ENCODE measurements at regions not wholly inside any gene's neighbourhood (a gene's known extent, or its start where the extent isn't known, plus 50 kb on each side); places are given as distances from the start of the nearest gene placed in this dataset.

DNA sequence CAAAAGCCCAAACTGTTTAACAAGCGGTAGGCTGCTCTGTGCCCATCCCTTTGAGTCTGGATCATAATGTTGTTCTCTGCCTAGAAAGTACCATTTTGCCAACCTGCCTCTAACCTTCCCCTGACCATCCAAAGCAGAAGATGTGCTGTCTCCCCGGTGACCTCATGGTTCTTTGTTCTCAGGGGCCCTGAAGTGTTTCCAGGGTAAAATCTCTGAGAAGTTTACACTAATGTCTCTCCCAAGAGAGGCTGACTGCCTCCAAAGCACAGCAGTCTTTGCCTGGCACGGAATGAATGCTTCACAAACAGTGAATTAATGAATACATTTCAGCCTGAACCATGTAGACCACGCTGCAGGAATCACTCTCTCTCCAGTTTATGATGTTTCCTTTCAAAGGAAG is 523.8 kb upstream of the CELF2 start:
- Mint-ChIP-seq H3K27me3 (peaks cover 43% of the 10 kb centered on the region), H3K4me3 (no peak overlapping the region), H3K4me1 (no peaks in the 10 kb centered on the region), H3K36me3 (ENCODE audit: low read depth) (no peaks in the 10 kb centered on the region), H3K9me3 (no peaks in the 10 kb centered on the region), H3K27ac (no peak overlapping the region)
- no peak for ATAC-seq (replicated peaks)

DNA sequence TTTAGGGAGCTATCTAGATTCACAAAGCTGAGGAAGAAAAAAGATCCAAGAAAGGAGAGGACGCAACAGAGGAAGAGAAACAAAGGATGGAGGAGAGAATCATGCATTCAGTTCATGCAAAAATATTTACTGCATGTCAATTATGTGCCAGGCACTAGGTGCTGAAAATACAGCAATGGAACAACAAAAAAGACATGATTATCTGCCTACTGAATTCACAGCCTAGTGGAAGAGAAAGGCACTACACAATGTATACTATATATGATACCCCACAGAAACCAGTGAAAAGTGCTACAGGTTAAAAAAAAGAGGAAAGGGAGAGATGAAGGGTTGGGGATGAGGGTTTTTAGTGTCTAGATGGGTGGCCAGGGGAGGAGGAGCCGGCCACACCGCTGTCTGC is 520.4 kb upstream of the CELF2 start:
- Mint-ChIP-seq H3K4me1 (no peaks in the 10 kb centered on the region), H3K36me3 (ENCODE audit: low read depth) (no peaks in the 10 kb centered on the region)

DNA sequence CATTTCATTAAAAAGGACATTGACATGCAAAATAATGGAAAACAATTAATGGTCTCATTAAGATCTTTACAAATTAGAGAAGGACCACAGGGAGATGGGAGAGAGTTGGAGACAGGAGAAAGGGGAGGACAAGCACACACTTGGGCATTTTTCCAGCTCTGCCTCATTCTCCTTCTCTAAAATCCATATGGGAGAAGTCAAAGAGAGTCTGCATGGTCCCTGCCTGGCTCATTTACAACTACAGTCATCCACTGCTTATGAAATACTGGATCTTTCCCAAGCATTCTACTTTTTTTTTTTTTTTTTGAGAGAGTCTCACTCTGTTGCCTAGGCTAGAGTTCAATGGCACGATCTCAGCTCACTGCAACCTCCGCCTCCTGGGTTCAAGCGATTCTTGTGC is 518.9 kb upstream of the CELF2 start:
- peaks cover 5% of the 10 kb centered on the region for H3K9me3 Mint-ChIP-seq
- no peak for ATAC-seq (replicated peaks)
- no peak overlapping the region for H3K27ac Mint-ChIP-seq
- H3K27me3 Mint-ChIP-seq: peaks cover 19% of the 10 kb centered on the region
- H3K4me3 Mint-ChIP-seq: no peak overlapping the region
- H3K36me3 Mint-ChIP-seq (ENCODE audit: low read depth): no peaks in the 10 kb centered on the region
- no peaks in the 10 kb centered on the region for H3K4me1 Mint-ChIP-seq

More for the DNA sequence above, 520.4 kb upstream of the CELF2 start:
- Mint-ChIP-seq H3K9me3 (peaks cover 5% of the 10 kb centered on the region), H3K27ac (no peak overlapping the region), H3K27me3 (peaks cover 24% of the 10 kb centered on the region), H3K4me3 (no peak overlapping the region)
- no peak for ATAC-seq (replicated peaks)

DNA sequence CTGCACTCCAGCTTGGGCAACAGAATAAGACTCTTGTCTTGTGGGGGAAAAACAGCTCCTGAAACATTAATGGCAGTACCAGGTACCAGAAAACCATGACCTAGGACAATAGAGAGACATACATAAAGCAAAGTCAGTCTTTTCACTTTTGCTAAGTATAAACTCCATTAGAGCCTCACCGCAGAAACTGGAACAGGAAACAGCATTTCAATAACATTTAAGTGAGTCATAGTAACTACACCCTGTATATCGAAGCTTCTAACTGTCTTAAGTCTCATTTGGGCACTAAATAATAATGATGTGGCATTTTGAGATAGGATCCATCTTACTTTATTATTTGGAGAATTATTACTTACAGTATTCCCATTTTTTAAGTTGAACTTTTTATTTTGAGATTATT is 517.8 kb upstream of the CELF2 start:
- H3K27me3 Mint-ChIP-seq: peaks cover 19% of the 10 kb centered on the region
- H3K4me1 Mint-ChIP-seq: no peaks in the 10 kb centered on the region
- no peak overlapping the region for H3K4me3 Mint-ChIP-seq

DNA sequence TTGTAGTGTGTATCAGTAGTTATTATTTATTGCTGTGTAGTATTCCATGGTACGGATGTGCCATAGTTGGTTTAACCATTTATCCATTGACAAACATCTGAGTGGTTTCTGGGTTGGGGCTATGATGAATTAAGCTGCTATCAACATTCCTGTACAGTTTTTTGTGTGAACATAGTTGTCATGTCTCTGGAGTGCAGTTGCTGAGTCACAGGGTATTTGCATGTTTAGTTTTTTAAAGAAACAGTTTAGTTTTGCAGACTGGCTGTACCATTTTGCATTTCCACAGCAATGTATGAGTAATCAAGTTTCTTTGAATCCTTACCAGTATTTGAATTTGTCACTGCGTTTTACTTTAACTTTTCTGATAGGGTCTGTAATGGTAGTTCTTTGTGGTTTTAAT is 516.7 kb upstream of the CELF2 start:
- no peaks in the 10 kb centered on the region for H3K36me3 Mint-ChIP-seq (ENCODE audit: low read depth)
- no peaks in the 10 kb centered on the region for H3K4me1 Mint-ChIP-seq
- H3K27ac Mint-ChIP-seq: no peak overlapping the region
- H3K9me3 Mint-ChIP-seq: peaks cover 5% of the 10 kb centered on the region
- no peak overlapping the region for H3K4me3 Mint-ChIP-seq
- peak; percentile 72 for ATAC-seq (replicated peaks)
- peaks cover 23% of the 10 kb centered on the region for H3K27me3 Mint-ChIP-seq

More for the DNA sequence above, 517.8 kb upstream of the CELF2 start:
- Mint-ChIP-seq H3K9me3 (peaks cover 5% of the 10 kb centered on the region), H3K36me3 (ENCODE audit: low read depth) (no peaks in the 10 kb centered on the region), H3K27ac (no peak overlapping the region)
- peak; percentile 75 for ATAC-seq (replicated peaks)

DNA sequence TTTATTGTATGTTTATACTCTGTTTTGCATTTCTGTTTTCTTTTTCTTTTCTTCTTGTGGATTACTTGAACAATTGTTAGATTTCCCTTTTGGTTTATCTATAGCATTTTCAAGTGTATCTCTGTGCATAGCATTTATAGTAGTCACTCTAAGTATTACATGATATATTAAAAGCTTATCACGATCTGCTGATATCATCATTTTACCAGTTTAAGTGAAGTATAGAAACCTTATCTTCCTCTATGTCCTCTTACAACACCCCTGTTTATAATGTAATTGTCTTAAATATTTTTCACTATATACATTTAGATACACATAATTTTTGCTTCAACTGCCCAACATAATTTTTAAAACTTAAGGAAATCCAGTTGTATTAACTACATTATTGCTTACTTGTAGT is 513.9 kb upstream of the CELF2 start:
- Mint-ChIP-seq H3K36me3 (ENCODE audit: low read depth) (no peaks in the 10 kb centered on the region), H3K27ac (no peak overlapping the region), H3K4me3 (no peak overlapping the region), H3K4me1 (no peaks in the 10 kb centered on the region), H3K27me3 (peaks cover 19% of the 10 kb centered on the region), H3K9me3 (peaks cover 5% of the 10 kb centered on the region)
- ATAC-seq (replicated peaks): no peak

DNA sequence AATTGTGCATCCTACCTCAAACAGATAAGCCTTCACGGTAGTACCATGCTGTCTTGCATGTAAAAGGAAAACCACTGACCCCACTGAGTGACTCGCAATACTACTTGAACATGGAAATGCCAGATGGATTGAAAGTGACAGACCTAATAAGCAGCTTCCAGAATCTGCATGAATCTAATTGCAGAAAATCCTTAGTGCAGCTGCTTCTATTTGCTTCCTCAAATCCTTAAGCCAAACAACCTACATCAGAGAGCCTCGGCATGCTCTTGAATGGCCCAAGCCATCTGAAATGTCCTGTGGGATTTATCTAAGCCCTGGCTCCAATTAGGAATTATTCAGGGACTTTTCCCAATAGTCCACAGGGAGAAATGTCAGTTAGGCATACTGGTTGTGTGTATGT is 509.5 kb upstream of the CELF2 start:
- Mint-ChIP-seq H3K4me3 (no peak overlapping the region), H3K27me3 (peaks cover 19% of the 10 kb centered on the region), H3K27ac (no peak overlapping the region), H3K9me3 (no peaks in the 10 kb centered on the region), H3K4me1 (no peaks in the 10 kb centered on the region), H3K36me3 (ENCODE audit: low read depth) (no peaks in the 10 kb centered on the region)
- no peak for ATAC-seq (replicated peaks)

DNA sequence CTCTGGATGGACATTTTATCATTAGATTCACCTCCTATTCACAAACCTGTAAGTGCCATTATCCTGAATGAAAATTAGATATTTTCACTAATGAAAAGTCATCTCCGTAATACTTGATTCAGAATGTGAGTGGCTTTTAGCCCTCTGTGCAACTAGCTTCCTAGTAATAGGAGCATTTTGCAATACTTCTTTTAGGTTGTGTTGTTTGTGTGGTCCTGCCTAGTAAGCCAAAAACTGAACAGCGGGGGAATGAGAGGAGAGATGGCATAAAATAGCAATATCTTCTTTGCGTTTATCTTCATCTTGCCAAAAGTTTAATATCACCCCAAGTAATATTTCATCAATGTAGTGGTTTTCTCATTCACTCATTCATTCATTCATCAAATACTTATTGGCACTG is 507.5 kb upstream of the CELF2 start:
- Mint-ChIP-seq H3K27ac (no peak overlapping the region), H3K4me3 (no peak overlapping the region), H3K4me1 (no peaks in the 10 kb centered on the region), H3K36me3 (ENCODE audit: low read depth) (no peaks in the 10 kb centered on the region), H3K27me3 (peaks cover 21% of the 10 kb centered on the region), H3K9me3 (no peaks in the 10 kb centered on the region)
- no peak for ATAC-seq (replicated peaks)

DNA sequence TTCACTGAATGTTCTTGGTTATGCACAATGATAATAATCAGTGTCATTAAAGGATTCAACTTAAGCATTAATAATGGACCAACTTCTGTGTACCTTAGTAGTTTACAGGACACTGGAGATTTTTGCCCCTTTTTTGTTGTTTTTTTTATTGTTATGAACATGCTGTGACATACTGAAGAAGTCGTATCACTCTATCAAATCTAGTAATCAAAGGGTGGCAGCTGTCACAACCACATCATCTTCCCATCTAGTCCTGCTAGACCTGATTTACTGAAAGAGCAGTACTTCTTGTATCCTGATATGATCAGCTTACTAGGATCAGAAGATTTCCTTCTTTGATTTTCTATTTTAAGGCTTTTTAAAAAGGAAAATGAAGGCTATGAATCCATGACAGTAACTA is 504.6 kb upstream of the CELF2 start:
- H3K27ac Mint-ChIP-seq: no peak overlapping the region
- ATAC-seq (replicated peaks): no peak
- H3K36me3 Mint-ChIP-seq (ENCODE audit: low read depth): no peaks in the 10 kb centered on the region
- peaks cover 9% of the 10 kb centered on the region for H3K27me3 Mint-ChIP-seq
- H3K9me3 Mint-ChIP-seq: no peaks in the 10 kb centered on the region
- H3K4me3 Mint-ChIP-seq: no peak overlapping the region
- H3K4me1 Mint-ChIP-seq: no peaks in the 10 kb centered on the region

DNA sequence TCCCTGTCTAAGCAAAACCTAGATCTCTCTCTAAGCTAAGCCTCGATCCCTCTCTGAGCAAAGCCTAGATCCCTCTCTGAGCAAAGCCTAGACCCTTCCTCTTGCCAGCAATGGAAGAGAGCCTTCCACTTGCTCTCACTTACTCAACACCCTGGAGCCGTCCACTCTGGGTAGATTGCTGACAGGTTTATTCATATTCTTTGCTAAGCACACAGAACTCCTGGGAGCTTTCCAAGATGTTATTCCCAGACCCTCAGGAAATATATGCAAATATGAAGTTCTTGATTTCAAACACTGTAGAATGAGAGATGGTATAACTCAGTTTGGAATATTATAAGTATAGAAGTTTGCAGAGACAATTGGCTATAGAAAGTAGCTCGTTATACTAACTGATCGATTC is 503.8 kb upstream of the CELF2 start:
- no peaks in the 10 kb centered on the region for H3K36me3 Mint-ChIP-seq (ENCODE audit: low read depth)
- no peaks in the 10 kb centered on the region for H3K9me3 Mint-ChIP-seq
- ATAC-seq (replicated peaks): no peak
- no peak overlapping the region for H3K27ac Mint-ChIP-seq
- no peaks in the 10 kb centered on the region for H3K4me1 Mint-ChIP-seq
- H3K4me3 Mint-ChIP-seq: no peak overlapping the region
- H3K27me3 Mint-ChIP-seq: peaks cover 15% of the 10 kb centered on the region

DNA sequence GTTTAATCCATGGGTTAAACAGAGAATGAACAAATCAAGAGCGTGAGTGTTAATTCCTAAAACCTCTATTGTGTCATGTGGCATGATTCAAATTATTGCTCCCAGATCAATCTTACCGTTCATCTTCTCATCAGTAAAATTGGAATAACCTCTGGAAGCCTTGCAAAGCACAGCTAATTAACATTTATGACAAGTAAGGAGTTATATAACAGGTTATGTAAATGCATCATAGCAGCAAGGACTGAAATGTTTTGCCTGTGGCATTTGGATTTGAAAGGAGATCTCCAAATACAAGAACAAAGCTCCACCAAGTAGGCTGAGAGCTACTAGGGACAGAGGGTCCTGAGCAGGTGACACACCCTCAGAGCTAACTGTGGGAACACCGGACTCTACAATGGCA is 502.9 kb upstream of the CELF2 start:
- ATAC-seq (replicated peaks): no peak
- Mint-ChIP-seq H3K27me3 (peaks cover 15% of the 10 kb centered on the region), H3K4me1 (no peaks in the 10 kb centered on the region), H3K9me3 (no peaks in the 10 kb centered on the region), H3K27ac (no peak overlapping the region), H3K36me3 (ENCODE audit: low read depth) (no peaks in the 10 kb centered on the region), H3K4me3 (no peak overlapping the region)

DNA sequence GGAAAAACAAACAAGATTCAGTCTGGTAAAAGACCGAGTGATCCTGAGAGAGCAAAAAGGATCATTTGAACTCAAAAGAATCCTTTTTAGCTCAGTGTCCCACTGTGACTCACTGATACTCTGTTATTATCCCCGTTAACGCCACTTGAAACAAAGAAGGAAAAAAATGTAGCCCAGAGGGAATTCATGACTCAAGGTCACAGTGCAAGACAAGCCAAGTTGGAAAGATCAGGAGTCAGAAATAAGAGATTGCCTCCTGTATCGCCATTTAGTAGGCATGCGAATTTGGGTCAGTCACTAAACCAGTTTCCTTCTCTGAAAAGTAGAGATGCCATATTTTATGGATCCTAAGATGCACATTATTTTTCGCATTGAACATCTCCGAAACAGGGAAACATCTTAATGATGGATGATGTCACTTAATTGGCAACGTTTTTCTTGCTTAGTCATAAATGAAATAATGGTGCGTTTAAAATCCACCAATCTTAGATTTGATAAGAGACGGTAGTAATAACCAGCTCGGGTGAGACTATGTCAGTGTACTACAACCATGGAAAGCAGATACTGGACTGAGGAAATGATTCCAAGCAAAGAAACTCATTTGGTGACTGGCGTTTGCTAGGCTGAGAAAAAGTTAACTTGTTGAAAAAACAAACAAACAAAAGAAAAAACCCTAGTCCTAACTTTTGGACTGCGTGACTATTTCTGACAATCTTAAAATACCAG is 502.0 kb upstream of the CELF2 start:
- H3K9me3 Mint-ChIP-seq: no peaks in the 10 kb centered on the region
- H3K4me3 Mint-ChIP-seq: no peak overlapping the region
- H3K27ac Mint-ChIP-seq: no peak overlapping the region
- peaks cover 15% of the 10 kb centered on the region for H3K27me3 Mint-ChIP-seq
- H3K4me1 Mint-ChIP-seq: no peaks in the 10 kb centered on the region
- no peaks in the 10 kb centered on the region for H3K36me3 Mint-ChIP-seq (ENCODE audit: low read depth)
- no peak for ATAC-seq (replicated peaks)

DNA sequence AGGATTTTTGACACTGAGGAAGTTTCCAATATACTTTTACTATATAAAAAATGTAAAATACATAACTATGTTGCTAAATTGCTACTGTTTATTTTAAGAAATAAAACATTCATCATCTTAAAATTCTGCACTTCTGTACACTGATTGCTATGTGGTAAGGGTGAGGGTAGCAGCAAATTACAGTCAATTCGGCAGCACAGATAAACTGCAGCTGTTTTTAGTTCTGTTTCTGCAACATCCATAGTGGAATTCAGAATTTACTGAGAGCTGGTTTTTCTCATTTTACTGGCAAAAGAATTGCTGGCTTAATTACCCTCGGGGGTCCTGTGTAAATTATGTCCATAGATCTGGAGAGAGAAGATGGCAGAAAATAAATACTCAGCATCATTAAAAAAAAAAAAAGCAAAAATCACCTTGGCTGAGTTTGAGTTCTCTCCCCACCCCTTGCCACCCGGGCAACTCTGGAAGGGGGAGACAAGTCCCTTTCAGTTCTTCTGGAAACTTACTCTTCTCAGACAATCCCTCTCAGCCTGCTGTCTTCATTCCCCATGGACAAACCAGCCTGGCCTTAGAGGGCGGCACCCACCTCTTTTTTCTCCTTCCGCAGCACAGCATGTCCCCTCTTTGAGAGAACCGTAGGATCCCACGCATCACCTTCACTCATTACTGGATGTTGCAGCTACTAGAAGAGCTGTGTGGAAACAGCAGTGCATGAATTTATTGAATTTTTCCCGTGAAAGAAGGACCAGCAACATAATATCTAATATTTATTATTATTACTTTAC is 501.1 kb upstream of the CELF2 start:
- peaks cover 15% of the 10 kb centered on the region for H3K27me3 Mint-ChIP-seq
- no peak overlapping the region for H3K27ac Mint-ChIP-seq
- no peaks in the 10 kb centered on the region for H3K9me3 Mint-ChIP-seq
- H3K4me3 Mint-ChIP-seq: no peak overlapping the region
- no peaks in the 10 kb centered on the region for H3K36me3 Mint-ChIP-seq (ENCODE audit: low read depth)
- H3K4me1 Mint-ChIP-seq: no peaks in the 10 kb centered on the region
- ATAC-seq (replicated peaks): no peak

DNA sequence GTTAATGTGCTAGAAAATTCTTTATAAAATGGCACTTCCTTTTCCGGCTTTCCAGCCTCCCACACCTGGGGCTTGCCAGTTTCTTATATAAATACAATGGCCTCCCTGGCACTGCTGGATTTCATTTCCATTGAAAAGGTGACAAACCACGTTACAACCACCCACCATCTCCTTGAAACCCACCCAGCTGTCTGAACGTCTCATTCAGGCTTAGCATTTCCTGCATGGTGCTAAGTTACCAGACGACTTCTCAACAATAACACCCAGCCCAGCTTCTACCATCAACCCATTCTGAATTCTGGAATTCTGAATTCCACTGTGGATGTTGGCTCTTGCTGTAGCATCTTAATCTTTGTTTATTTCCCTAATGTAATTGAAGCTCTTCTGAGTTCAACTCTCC is 499.8 kb upstream of the CELF2 start:
- no peak for ATAC-seq (replicated peaks)
- Mint-ChIP-seq H3K4me3 (no peak overlapping the region), H3K36me3 (ENCODE audit: low read depth) (no peaks in the 10 kb centered on the region), H3K27me3 (peaks cover 19% of the 10 kb centered on the region), H3K27ac (no peak overlapping the region), H3K9me3 (no peaks in the 10 kb centered on the region), H3K4me1 (no peaks in the 10 kb centered on the region)

DNA sequence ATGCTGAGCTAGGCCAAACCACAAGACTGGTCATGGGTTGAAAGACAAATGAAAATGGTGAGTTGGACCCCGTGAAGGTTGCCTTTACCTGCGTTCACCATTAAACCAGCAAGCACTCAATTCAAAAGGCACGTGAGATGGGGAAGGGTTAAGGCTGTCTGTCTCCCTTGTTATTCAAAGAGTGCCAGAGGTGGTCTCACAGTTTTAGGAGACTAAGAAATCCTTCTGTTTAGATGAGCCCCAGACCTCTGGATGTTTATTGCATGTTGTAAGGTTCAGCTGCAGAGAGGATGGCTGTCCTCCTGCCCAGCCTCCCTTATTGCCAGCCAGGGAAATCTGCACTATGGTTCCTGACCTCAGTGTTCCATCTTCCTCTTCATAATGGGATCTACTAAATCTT is 498.0 kb upstream of the CELF2 start:
- Mint-ChIP-seq H3K4me1 (no peaks in the 10 kb centered on the region), H3K4me3 (no peak overlapping the region), H3K27ac (peak overlapping the region; percentile 73), H3K27me3 (peaks cover 18% of the 10 kb centered on the region), H3K9me3 (no peaks in the 10 kb centered on the region), H3K36me3 (ENCODE audit: low read depth) (no peaks in the 10 kb centered on the region)
- no peak for ATAC-seq (replicated peaks)

Measured in activated T-helper 17 cell treated with anti-CD3 and anti-CD28 coated beads, Interleukin-2, amount 50 U/mL, for 72 hours (primary cell).